Activated T-cell treated with anti-CD3 and anti-CD28 coated beads, Interleukin-2, amount 50 U/mL, for 1 hour (primary cell): ENCODE measurements at regions not wholly inside any gene's neighbourhood (a gene's known extent, or its start where the extent isn't known, plus 50 kb on each side); places are given as distances from the start of the nearest gene placed in this dataset.
"Not testable (repeated sequence)": the region's sequence is repeated elsewhere in the genome, so short reads cannot be mapped to it uniquely, and the experiment has no call there.

Source experiments
- DNase-seq: peaks from one replicate; pipeline ENCODE4 v3.0.0-alpha.2; 2020

DNA sequence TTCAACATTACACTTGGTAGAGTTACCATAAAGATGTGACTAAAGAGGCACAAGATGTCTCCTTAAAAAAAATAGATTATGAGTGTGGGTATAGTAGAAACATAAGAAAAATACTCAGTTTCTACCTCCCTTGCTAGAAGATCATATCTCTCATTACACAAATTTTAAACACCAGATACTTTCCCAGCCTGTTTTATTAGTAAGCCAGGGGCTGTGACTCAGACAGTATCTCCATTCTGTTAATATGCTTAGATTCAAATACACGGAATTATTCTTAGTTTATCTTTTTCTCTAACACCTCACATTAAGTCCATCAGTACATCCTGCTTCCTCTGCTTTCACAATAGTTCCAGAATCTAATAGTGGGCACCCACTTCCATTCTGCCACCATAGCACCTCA lies 561.8 kb upstream of the ADAMTS5 start:
- DNase-seq: no peak

DNA sequence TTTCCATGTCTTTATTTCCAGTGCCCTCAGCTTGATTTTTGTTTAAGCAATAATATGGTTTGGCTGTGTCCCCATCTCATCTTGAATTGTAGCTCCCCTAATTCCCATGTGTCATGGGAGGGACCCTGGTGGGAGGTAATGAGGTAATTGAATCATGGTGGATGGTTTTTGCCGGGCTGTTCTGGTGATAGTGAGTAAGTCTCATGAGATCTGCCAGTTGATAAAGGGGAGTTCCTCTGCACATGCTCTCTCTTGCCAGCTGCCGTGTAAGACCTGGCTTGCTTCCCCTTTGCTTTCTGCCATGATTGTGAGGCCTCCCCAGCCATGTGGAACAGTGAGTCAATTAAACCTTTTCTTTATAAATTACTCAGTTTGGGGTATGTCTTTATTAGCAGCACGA lies 559.6 kb upstream of the ADAMTS5 start:
- no peak for DNase-seq

DNA sequence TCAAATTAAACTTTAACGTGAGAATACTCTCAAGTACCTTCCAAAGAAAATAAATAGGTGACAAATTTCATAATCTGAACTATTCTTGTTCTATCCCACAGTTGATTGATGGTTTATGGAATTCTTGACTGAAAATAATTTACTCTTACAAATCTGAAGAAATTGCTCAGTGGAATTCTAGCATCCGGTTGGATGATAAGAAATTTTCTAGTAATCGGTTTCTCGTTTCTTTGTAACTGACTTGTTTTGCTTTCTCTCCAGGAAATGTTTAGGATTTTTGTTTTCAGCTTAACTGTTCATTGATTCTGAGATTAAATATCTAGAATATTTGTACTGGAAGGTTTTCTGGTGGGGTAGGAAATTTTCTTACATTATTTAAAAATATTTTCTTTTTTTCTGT lies 558.9 kb upstream of the ADAMTS5 start:
- DNase-seq: no peak

DNA sequence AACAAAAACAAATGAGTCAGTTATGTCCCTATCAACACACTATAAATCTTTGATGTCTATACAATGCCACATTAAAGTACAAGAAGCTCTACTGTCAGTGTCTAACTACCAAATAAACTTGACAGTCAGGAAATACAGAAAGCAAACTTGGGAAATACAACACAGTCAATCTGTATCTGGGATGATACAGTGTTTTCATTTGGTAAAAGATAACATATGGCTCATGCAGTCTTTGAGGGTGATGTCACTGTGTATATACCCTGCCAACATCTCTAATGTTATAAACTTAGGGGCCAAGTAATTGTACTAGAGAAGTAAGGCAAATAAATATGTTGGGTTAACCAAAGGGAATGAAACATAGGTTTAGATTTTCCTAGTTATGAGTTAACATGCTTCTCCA lies 552.5 kb upstream of the ADAMTS5 start:
- no peak for DNase-seq

DNA sequence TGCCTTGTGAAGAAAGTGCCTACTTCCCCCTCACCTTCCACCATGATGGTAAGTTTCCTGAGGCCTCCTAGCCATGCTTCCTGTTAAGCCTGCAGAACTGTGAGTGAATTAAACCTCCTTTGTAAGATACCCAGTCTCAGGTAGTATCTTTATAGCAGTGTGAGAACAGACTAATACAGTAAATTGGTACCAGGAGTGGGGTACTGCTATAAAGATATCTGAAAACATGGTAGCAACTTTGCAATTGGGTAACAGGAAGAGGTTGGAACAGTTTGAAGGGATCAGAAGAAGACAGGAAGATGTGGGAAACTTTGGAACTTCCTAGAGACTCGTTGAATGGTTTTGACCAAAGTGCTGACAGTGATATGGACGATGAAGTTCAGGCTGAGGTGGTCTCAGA lies 550.3 kb upstream of the ADAMTS5 start:
- not testable (repeated sequence) for DNase-seq

DNA sequence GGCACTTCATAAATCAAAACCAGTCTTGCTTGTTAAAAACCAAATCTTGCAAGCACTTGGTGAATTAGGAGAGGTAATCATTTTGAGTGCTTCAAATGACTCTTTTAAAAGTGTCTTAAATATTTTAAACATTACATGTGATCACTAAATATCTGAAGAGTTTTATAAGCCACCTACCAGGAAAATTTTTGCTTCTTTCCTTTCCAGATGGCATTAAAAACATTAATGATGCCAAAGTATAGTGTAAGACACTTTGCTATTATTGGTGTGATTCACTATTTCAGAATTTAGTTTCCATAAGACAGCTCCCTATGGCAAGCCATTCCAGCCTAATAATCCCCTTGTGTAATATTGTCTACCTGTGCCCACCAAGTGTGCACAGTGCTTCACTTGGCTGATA lies 548.8 kb upstream of the ADAMTS5 start:
- DNase-seq: no peak

DNA sequence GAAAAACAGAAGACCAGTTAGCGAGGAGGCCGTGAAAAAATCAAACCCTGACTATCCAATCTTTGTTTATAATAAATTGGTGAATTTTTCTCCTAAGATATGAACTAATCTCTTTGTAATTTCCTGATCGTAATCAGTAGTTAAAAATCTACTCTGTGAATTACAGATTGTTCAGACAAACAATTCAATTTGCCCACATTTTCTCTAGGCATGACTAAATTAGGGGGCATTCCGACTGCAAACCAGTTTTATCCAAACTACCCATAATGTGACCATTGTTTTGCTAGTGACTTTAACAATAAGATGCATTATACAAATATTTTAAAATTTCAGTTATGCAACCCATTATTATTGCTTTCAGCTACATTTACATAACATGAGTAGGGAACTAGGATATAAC lies 546.9 kb upstream of the ADAMTS5 start:
- no peak for DNase-seq

DNA sequence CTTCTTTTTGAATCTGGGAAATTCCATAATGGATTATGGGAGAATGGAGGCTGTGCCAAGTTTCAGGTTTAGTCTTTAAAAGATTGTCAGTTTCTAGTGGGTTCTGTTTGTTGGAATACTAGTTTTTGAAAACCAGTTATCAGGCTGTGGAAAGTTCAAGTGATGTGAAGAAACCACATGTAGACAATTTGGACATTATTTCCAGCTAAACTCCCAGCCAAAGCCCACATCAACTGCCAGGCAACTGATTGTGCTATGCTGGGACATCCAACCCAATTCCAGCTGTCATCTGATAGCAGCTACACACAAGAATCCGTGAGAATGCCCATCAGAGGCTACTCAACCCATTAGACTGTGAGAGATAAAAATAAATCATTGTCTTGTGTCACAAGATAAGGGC lies 546.1 kb upstream of the ADAMTS5 start:
- no peak for DNase-seq

DNA sequence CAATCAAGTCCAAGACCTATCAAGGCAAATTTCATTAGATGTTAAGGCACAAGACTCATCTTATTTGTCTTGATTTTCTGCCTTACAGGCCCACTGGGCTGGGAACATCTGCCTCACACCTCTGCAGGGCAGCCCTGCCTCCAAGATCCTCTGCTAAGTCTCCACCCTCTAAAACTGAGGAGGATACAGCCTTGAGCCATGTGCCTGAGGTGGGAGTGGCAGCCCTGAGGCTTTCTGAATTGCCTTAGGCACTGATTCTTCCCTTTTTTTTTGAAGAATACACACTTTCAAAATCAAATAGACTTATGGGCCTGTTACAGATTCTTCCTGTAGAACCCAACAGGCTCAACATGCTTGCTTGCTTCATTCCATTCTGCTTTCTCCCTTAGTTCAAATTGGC lies 544.3 kb upstream of the ADAMTS5 start:
- DNase-seq: no peak

DNA sequence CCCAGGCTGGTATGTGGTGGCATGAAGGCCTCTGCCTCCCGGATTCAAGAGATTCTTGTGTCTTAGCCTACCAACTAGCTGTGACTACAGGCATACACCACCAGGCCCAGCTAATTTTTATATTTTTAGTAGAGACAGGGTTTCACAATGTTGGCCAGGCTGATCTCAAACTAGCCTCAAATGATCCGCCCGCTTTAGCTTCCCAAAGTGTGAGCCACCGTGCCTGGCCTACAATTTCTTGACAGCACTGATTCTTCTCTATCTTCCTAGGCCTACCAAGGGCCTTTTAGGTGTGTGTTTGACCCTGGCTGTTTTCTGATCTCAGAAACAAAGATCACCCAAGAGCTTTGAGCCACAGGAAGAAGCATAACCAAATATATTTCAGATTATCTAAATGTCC lies 540.8 kb upstream of the ADAMTS5 start:
- DNase-seq: no peak

DNA sequence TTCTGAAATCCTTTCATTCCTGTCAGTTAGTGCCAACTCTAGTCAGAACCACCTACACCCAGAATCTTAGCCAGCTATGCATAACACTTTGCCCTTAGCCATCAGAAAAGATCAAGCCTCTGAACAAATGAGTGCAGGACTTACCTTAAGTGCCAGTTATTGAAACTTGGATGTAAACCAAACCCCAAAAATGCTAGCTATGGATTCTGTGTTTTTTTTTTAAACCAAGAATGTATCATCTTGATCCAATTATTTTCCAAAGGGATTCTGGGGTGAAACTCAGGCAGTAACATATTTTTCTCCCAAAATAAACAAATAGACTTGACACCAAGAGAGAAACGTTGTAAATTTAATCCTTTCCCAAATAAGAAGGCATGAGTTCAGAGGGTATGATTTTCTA lies 538.6 kb upstream of the ADAMTS5 start:
- DNase-seq: no peak

DNA sequence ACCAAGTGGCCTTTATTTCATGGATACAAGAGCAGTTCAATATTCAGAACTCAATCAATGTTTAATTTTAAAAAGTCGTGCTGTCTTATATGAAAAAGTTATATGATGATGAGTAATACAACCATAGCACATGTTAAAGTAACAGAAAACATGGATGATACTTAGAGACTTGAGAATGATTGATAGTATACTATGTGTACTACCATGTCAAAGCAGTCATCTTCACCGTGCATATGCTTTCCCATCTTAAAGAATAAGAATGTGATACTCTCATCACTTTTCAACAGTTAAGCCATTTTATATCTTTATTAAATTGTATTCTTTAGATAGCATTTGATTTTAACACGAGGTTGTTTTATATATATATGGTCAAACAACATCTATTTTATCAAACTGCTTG lies 535.9 kb upstream of the ADAMTS5 start:
- no peak for DNase-seq

DNA sequence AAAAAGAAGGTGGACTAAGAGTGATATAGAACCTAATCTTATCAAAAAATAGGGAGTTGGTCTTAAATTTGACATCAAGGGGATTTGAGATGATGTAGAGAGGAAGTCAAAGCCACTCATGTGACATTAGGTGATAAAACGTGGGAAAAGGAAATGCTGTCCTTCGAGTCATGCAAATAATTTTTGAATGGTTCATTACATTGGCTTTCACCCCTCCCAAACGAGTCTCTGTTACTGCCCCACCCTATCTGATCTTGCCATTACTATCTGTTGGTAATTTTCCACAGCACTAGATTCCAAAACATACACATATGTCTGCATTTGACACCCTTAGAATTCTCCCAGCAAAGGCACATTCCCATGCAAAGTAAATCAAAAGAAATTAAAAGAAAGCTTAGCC lies 531.1 kb upstream of the ADAMTS5 start:
- no peak for DNase-seq

DNA sequence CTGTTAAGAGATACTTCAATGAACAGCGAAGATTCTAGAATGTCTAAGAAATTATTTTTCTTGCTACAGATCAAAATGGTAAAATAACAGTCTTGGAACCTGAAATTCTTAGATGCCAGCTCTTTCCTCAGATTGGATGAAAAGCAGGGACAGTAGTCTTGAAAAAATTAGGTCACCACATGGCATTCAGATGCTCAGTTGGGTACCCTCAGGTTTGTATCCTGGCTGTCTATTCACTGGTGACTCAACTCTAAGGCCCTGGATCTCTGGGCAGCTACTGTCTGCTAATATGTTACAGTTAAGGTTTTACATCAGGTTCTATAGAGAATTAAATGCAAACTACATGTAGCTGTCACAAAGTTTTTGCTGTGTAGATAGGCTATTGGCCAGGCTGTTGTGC lies 528.9 kb upstream of the ADAMTS5 start:
- no peak for DNase-seq

DNA sequence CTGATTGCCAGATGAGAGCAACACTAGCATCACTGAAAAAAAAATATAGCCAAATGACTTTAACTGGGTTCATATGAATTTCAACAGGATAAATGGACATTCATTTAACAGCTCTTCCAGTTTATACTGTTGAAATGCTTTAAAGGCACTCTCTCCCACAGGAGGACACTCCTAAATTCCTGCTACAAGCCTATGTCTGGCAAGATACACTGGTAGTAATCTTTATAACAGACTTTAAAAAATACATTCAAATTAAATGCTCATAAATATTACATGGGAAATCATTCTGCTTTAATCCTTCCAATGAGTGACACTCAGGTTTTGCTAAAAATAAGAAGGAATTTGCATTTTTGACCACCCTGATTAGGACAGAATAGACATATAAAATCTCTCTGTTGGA lies 526.7 kb upstream of the ADAMTS5 start:
- DNase-seq: no peak

DNA sequence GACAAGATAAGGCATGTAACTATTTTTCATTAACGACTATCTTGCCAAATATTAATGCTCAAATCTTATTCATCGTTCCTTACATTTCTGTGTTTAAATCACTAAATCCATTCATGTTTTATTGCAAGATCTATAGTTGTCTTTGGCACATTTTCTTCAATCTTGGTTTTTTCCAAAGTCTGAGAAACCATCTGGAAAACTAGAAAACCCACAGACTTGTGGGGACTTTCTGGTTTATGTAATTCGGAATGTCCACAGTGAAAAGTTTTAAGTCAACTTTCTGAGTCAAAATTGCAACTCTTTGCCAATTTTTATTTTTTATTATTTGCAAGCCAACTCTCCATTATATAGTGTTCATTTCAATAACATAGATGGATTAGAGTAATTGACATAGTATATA lies 520.8 kb upstream of the ADAMTS5 start:
- DNase-seq: no peak

DNA sequence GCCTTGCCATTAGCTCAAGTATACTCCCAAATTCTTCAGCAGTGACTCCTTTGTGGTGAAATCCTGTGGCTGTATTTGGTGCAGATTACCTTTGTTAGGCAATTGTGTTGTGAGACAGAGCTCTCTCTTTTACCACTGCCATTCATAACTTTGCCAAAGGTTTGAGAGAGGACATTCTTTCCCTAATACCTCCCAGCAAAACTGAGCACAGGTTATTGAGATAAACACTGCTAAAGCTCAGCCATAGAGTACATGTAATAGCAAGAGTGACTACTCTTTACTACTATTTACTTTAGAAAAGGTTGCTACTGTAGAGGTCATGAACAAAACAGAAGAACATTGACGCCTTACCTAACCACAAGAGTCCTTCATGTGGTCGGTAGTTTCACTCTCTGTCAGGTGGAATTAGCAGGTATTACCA lies 514.0 kb upstream of the ADAMTS5 start:
- DNase-seq: no peak

DNA sequence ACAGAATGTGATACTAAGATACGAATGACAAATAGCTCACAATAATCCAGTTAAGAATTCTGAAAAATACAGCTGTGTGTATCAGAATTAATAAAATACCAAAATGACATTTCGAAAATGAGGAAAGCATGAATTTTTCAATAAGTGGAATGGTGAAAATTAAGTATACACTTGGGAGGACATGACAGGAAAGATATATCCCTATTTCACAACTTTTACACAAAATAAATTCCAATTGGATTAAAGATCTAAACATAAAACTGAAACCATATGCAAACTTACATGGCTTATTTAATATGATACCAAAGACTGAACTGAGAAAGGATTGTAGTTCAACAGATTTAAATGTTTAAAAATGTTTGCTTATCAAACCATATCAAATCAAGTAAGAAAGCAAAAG lies 510.4 kb upstream of the ADAMTS5 start:
- no peak for DNase-seq

DNA sequence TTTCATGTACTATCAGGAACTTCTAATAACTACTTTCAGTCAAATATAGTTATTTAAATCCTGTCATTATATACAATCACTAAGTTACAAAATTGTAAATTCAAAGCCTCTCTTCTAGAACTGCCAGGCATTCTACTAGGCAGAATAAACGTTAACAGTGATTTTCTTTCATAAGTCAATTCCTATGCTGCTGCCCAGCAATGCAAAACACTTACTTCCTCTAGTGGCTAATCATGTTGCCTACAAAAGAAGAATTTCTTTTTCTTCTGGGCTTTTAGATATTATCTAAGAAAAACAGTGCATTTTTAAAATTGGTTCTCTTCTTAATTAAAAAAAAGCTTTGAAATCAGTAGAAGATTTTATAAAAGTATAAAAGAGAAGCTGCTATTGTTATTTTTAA lies 509.8 kb upstream of the ADAMTS5 start:
- DNase-seq: no peak

DNA sequence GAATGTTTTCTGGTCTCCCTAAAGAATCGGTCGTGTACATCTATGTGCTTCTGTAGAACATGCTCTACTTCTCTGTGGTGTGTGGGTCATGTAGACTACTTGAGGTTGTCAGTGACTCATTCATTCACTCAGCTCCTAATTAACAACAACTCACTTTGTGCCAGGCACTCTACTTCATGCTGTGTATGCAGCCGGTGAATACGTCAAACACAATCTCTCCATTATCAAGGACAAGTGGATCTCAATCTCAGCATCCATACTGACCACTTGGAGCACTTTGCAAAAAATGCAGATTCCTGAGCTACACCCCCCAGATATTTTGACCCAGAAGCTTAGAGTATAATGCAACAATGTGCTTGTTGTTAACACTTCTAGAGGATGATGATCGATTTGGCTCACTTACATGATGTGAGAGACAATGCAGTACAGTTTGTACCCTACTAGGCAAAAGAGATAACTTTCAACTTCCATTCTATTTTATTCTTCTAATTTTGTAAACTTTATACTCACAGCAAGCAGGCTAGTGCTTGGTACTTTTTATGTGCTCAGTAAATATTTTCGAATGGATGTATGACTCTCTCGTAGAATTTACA lies 508.6 kb upstream of the ADAMTS5 start:
- no peak for DNase-seq

DNA sequence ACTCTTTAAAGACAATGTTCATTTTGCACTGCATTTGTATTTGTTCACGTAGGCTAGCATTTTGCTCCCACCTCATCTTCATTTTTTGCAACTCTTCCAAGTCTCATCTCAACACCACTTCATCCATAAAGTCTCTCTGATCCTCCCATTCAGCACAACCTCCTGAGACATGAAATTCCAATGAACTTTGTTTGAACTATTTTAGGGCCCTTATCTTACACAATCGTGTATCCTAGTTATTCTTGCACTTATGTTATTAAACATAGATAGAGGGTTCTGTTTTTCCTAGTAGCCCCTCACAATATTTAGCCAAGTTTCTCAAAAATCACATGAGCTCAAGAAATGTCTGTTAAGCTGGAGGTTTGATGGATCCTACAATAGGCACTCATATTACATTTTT lies 500.5 kb upstream of the ADAMTS5 start:
- DNase-seq: no peak

DNA sequence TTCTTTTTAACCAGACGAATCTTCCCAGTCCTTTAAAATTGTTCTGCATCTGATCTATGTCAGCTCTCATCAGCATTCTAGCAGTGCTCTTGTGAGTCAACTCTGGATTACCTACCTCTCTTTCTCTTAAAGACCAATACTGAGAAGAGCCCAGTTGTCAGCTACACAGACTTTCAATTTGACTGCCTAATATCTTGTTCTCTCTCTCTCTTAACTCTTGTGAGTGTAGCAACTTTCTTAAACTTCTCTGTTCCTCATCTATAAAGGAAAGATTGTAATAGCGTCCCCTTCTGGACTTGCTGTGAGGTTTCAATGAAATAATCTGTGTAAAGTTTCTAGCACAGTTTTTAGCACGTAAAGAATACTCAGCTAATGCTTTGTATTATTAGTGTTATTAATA lies 499.3 kb upstream of the ADAMTS5 start:
- DNase-seq: no peak

DNA sequence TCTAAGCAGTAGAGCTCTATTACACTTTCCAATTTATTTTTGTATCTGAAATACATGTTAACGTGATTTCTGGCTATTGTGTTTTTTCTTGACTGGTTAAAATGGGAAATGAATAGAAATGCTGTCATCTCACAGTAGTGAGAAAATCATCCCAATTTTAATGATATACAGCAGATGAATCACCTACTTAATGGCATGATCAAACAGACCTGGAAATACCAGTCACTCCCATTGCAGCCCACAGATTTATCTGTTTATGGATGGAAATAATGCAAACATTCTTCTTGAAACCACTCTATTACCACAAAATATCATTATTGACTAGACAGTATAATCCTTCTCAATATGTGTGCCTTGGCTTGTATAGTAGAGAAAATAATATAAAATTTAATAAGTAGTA lies 497.8 kb upstream of the ADAMTS5 start:
- DNase-seq: no peak

DNA sequence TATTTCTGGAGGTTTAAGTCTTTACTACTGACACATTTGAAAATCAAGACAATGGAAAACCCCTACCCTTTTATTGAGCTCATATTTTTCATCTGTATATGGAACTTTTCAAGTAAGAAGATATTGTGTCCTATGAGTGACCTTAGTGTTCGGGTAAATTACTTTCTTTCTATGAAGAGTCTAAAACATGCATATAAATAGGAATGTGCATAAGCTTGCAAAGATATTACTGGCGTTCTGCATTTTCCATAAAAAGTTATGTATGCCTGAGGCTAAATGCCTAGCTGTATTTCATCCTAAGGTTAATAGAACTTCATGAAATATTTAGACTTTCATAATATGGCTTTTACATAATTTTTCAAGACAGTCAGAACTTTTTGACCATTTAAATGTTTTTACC lies 495.8 kb upstream of the ADAMTS5 start:
- DNase-seq: no peak

DNA sequence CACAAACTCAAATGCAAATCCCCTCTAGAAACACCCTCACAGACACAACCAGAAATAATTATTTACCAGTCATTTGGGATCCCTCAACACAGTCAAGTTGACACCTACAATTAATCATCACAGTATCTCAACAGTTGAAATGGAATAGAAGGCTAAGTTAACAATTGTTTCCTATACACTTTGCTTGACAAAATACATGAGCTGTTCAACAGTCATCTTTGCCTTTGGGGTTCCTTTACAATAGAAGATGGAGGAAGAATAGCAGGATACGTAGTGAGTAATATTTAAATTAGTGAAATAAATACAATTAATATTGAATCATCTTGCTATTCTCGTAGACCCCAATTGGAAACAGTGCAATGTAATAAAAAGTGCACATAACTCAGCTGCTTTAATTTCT lies 487.3 kb upstream of the ADAMTS5 start:
- no peak for DNase-seq

DNA sequence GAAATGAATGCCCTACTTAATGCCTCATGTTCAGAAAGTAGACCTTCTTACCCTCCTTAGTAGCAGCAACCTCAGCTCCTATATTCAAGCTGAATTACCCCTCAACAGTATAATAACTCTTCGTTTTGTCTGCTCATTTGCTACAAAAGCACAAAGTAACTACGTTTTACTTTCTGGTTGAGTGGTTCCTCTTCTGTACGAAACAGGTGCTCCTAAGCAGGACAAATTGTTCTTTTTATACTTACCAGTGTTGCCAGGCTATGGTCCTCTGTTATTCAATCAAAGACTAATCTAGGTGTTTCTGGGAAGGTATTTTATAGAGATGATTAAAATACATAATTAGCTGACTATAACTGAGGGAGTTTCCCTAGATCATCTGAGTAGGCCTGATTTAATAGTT lies 484.2 kb upstream of the ADAMTS5 start:
- no peak for DNase-seq
